Motor neuron (in vitro differentiated cells): ENCODE measurements at regions not wholly inside any gene's neighbourhood (a gene's known extent, or its start where the extent isn't known, plus 50 kb on each side); places are given as distances from the start of the nearest gene placed in this dataset.
A peak's percentile ranks its signal among the peaks of the same experiment; 100 is the strongest.

Source experiments
- ATAC-seq, 8 experiments: fragments of 200-7000 bp; cut with Tn5 transposase; replicated peaks in 6 of 8; 2 replicates each; pipeline ENCODE4 v1.8.0; 2021; ENCODE audit warnings: mild to moderate bottlenecking in 8 of 8, moderate library complexity in 8 of 8
- H3K27ac ChIP-seq, 2 donors: fragments of 250-450 bp; sonication (Bioruptor Pico); 2 replicates each; pipeline ENCODE4 v1.9.0; 2021; ENCODE audit warnings: antibody characterized with exemption in 2 of 2, mild to moderate bottlenecking in 2 of 2, moderate library complexity in 1 of 2
- H3K4me1 ChIP-seq, 2 donors: fragments of 250-450 bp; sonication (Bioruptor Pico); replicated peaks in 1 of 2; 2 replicates each; pipeline ENCODE4 v1.6.1; 2021; ENCODE audit warnings: antibody characterized with exemption in 2 of 2, mild to moderate bottlenecking in 2 of 2, moderate library complexity in 1 of 2
- H3K4me3 ChIP-seq, 5 donors: fragments of 250-450 bp; sonication (Bioruptor Pico); 2 replicates each; pipeline ENCODE4 v1.9.0; 2021; ENCODE audit warnings: antibody characterized with exemption in 5 of 5, mild to moderate bottlenecking in 5 of 5, moderate library complexity in 4 of 5
- WGBS, 10 experiments: fragments of 450-650 bp; shearing (Covaris generic); methylation state at CpG; one replicate each; pipeline ENCODE4 v1.0.0; 2022; 5-methylcytosine and 5-hydroxymethylcytosine counted together
- in situ Hi-C, 9 experiments: fragments of 400-800 bp; cut with MboI; loops; one replicate each; pipeline ENCODE4 v1.15.0; 2021; ENCODE audit warnings: low sequenced_read_pairs in 9 of 9, low pct_unique_long_range_greater_than_20kb in 2 of 9; ENCODE audit not compliant: unreplicated experiment in 9 of 9

DNA sequence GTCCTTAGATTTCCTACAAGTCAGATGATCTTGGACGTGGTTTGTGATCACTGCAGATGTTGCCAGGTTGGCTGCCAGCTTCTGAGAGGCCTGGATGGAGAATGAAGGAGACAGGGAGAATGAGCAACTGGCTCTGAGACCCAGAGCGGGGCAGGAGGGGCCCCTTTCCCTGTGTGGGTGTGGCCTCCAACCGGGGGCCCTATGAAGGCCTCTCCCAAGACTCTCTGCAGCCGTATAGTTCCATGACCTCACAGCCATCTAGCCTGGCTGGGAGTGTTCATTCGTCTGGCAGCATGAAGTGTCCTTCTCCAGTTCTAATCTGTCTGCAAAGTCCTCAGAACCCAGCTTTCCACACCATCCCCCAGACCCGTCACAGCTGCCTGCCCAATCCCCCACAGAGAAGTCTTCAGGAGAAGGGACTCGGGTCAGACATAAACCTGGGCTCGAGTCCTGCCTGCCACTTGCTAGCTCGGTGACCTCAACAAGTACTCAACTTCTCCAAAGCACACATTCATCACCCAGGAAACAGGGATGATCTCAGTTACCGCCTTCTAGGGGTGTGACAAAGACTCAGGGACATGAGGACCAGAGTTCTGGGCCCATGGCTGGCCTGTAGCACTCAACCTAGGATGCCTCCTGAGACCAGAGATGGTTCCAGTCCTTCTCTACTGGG lies 122.6 kb downstream of the EDN3 start:
- 10 to 100% (median 93%) methylated on average over 1 to 7 of the region's 10 CpGs; no CpG with 5 or more reads in 6 of the 10 experiments for WGBS, 10 experiments
- in situ Hi-C loops = loop anchor here in 2 of 9 experiments (25.0 kb wide), 2 partner anchors 336 to 561 kb away; partner anchors contain the start of genes GNAS (in 1 of the 2) and GNAS-AS1 (in 1 of the 2)

DNA sequence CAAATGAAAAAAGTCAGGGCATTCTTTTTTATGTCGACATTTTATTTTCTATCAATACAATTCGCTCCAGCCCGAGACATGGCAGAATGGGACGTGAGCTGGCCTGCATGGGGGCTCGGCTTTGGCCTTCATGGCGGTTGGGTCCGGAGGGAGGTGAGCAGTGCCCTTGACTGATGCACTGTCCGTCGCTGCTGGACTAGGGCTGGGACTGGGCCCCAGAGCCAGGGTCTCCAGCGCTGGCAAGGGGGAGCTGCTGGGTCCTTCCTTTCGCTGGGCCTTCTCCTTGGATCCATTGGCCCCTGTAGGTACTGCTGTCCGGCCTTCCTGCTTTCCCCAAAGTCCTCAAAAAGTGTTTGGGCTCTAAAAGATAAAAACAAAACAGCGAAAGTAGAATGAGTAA lies 124.6 kb downstream of the EDN3 start:
- ATAC-seq = no peak
- in situ Hi-C loops = loop anchor here in 2 of 9 experiments (25.0 kb wide), 2 partner anchors 338 to 563 kb away; partner anchors contain the start of genes GNAS (in 1 of the 2) and GNAS-AS1 (in 1 of the 2)

More for the DNA sequence above, 122.6 kb downstream of the EDN3 start:
- no peak overlapping the region for H3K27ac ChIP-seq
- peak in 6 of 8 experiments; percentile 23 to 78 (median 29) for ATAC-seq
- H3K4me3 ChIP-seq = no peak overlapping the region
- peaks cover 7% of the 10 kb centered on the region in 2 donors for H3K4me1 ChIP-seq

DNA sequence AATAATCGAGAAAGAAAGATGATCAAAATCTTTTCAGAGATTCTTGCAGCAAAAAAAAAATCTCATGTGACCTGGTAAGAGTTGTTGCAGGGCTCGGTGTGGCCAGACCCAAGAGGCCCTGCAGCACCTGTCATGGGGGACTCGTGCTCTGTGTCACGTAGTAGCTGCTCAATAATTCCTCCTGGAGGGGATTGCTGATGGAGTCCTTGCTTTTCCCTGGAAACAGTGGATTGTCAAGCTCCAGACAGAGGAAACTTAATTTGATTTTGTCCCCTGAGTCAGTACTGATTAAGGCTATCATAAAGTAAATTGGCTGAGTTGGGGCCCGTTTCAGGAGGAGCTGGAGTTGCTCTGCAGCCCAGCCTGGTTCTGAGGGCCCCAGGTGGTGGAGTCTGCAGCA lies 125.2 kb downstream of the EDN3 start:
- in situ Hi-C loops = no loop called here
- Histone ChIP-seq H3K27ac (no peak overlapping the region), H3K4me3 (no peak overlapping the region), H3K4me1 (peaks cover 7% of the 10 kb centered on the region in 2 donors)
- no peak for ATAC-seq
- whole genome bisulfite sequencing, 10 experiments = 5 to 100% (median 77%) methylated on average over 1 to 5 of the region's 5 CpGs

More for the DNA sequence above, 124.6 kb downstream of the EDN3 start:
- Histone ChIP-seq H3K4me1 (peaks cover 7% of the 10 kb centered on the region in 2 donors), H3K4me3 (no peak overlapping the region), H3K27ac (no peak overlapping the region)
- 0 to 97% (median 68%) methylated on average over 1 to 11 of the region's 13 CpGs for WGBS, 10 experiments

GRCh38 chr20:59428006-59428405 lies 127.6 kb downstream of the EDN3 start:
- in situ Hi-C loops = no loop called here
- Histone ChIP-seq H3K4me1 (peaks cover 5 to 7% of the 10 kb centered on the region in 2 donors), H3K4me3 (no peak overlapping the region), H3K27ac (no peak overlapping the region)
- no peak for ATAC-seq

GRCh38 chr20:59428441-59429205 lies 128.2 kb downstream of the EDN3 start:
- Histone ChIP-seq H3K27ac (no peak overlapping the region), H3K4me1 (peaks cover 2 to 7% of the 10 kb centered on the region in 2 donors), H3K4me3 (no peak overlapping the region)
- whole genome bisulfite sequencing, 10 experiments = 76 to 98% (median 83%) methylated on average over 1 to 10 of the region's 13 CpGs; no CpG with 5 or more reads in 3 of the 10 experiments
- ATAC-seq = no peak
- in situ Hi-C loops = no loop called here

DNA sequence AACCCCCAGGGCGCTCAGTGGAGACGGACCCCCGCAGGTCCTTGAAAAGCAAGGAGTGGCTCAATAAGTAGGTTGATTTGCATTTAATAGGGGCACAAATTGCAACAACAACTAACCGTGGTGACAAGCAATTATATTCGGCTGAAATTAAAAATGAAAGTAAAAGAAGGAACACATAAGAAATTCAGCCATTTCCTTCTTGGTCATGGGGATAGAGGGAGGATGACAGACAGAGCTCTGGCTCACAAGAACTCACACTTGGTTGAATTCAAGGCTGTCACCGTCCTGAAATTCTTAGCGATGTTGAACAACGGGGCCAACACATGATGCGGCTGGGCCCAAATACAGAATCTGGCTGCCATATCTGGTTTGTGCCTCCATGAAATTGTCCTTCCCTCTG lies 129.0 kb downstream of the EDN3 start:
- in situ Hi-C loops = no loop called here
- Histone ChIP-seq H3K4me3 (no peak overlapping the region), H3K4me1 (peaks cover 0 to 3% of the 10 kb centered on the region in 2 donors), H3K27ac (no peak overlapping the region)
- ATAC-seq = no peak
- WGBS, 10 experiments = 0 to 100% (median 73%) methylated on average over 1 to 8 of the region's 9 CpGs; no CpG with 5 or more reads in 3 of the 10 experiments

DNA sequence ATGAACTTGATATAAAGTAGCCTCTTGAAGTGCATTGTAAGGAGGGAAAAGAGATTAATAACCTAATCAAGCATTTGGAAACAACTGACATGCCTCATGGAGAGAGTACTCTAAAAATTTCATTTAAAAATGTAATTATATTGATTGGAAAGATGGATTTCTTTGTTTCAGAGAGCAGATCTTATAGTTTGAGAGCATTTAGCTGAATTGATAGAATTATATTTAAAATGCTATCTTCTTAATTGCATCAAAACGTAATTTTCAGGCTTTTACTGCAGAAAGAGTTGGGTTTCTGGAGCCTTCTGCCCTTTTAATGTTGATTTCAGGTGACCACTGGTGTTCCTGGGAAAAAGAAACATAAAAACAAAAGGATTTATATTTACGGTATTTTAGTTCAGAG lies 130.6 kb downstream of the EDN3 start:
- Histone ChIP-seq H3K4me1 (no peaks in the 10 kb centered on the region), H3K27ac (no peak overlapping the region), H3K4me3 (no peak overlapping the region)
- no peak for ATAC-seq
- 0 to 54% (median 44%) methylated on average over 1 to 2 of the region's 2 CpGs; no CpG with 5 or more reads in 3 of the 10 experiments for WGBS, 10 experiments
- in situ Hi-C loops = no loop called here

- 52 to 100% (median 68%) methylated on average over 1 to 2 of the region's 2 CpGs; no CpG with 5 or more reads in 4 of the 10 experiments for WGBS, 10 experiments
Measured at GRCh38 chr20:59434960-59435359, 134.5 kb downstream of the EDN3 start.

GRCh38 chr20:59435518-59435917 lies 135.1 kb downstream of the EDN3 start:
- no peak overlapping the region for H3K4me3 ChIP-seq
- H3K27ac ChIP-seq = no peak overlapping the region
- H3K4me1 ChIP-seq = peaks cover 0 to 6% of the 10 kb centered on the region in 2 donors
- in situ Hi-C loops = no loop called here
- no peak for ATAC-seq
- WGBS, 10 experiments = 40 to 100% (median 78%) methylated on average over 1 to 8 of the region's 8 CpGs; no CpG with 5 or more reads in 2 of the 10 experiments

More at GRCh38 chr20:59434960-59435359, 134.5 kb downstream of the EDN3 start:
- in situ Hi-C loops = no loop called here
- H3K4me3 ChIP-seq = no peak overlapping the region
- peaks cover 0 to 6% of the 10 kb centered on the region in 2 donors for H3K4me1 ChIP-seq
- ATAC-seq = no peak
- no peak overlapping the region for H3K27ac ChIP-seq

- H3K4me1 ChIP-seq = peaks cover 3 to 10% of the 10 kb centered on the region in 2 donors
- in situ Hi-C loops = no loop called here
- 52 to 87% (median 74%) methylated on average over 5 to 12 of the region's 13 CpGs; no CpG with 5 or more reads in 1 of the 10 experiments for WGBS, 10 experiments
- no peak overlapping the region for H3K4me3 ChIP-seq
- ATAC-seq = peak in 1 of 8 experiments; percentile 69
- no peak overlapping the region for H3K27ac ChIP-seq
Measured at GRCh38 chr20:59437601-59438031, 137.2 kb downstream of the EDN3 start.

DNA sequence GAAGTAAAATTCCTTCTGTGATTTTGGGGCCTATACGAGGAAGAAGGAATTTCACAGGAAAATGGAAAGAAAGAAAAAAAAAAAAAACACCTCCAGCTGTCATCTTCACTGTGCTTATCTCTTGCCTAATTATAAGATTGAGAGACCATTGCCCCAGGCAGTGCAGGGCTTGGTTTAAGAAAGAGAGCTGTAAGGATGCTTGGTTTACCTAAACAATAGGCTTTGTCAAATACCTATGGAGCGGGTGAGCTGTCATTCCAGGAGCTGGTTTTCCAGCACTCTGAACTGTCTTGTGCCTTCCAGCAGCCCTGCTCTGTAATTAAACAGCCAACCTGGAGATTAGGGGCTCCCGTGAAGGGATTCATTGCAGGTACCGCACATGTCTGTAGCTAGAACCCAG lies 137.8 kb downstream of the EDN3 start:
- 0 to 87% (median 79%) methylated on average over 1 to 3 of the region's 4 CpGs; no CpG with 5 or more reads in 2 of the 10 experiments for WGBS, 10 experiments
- no peak for ATAC-seq
- Histone ChIP-seq H3K4me1 (peaks cover 7 to 15% of the 10 kb centered on the region in 2 donors), H3K27ac (no peak overlapping the region), H3K4me3 (no peak overlapping the region)
- in situ Hi-C loops = no loop called here

DNA sequence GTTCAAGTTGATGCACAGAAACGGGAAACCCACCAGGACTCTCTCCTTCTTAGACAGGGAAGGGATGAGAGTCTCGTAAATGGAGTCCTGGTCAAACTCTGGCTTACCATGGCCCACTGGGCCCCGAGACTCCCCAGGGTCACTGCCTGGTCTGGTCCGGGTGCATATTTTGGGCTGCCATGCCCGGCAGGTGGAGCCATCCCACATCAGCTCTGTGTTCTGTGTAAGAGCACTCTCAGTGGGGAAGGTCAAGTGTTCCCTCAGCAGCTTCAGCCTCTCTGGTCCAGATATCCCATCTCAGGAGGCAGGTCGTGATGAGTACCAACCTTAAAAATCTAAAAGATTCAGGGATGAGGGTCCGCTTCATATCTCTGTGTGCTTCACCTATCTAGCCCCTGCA lies 138.8 kb downstream of the EDN3 start:
- 40 to 100% (median 68%) methylated on average over 1 to 5 of the region's 7 CpGs; no CpG with 5 or more reads in 2 of the 10 experiments for WGBS, 10 experiments
- peak in 1 of 8 experiments; percentile 48 for ATAC-seq
- no peak overlapping the region for H3K27ac ChIP-seq
- H3K4me1 ChIP-seq = peaks cover 7 to 15% of the 10 kb centered on the region in 2 donors
- in situ Hi-C loops = no loop called here
- H3K4me3 ChIP-seq = no peak overlapping the region

DNA sequence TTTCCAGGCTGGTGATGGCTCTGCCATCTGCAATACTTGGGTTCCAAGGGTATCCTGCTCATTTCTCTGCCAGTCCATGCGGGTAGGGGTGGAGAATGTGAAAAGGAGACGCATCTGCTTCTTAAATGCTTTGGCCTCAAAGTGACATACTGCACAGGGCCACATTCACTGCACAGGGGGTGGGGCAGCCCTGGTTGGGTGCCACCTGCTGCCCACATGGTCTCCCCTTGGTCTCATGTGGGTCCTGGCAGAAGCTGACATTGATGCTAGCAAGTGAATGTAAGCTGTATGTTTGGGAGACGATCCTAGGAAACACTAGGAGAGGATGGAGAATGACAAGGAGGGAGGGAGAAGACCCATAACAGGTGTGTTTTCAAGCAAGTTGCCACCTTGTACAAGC lies 140.9 kb downstream of the EDN3 start:
- no peak for ATAC-seq
- in situ Hi-C loops = no loop called here

More for the DNA sequence above, 140.9 kb downstream of the EDN3 start:
- Histone ChIP-seq H3K4me1 (peaks cover 11 to 19% of the 10 kb centered on the region in 2 donors), H3K27ac (no peak overlapping the region), H3K4me3 (no peak overlapping the region)
- WGBS, 10 experiments = 19 to 100% (median 80%) methylated on average over 1 to 3 of the region's 3 CpGs; no CpG with 5 or more reads in 3 of the 10 experiments
